ENCODE measurements at regions not wholly inside any gene's neighbourhood (a gene's known extent, or its start where the extent isn't known, plus 50 kb on each side); places are given as distances from the start of the nearest gene placed in this dataset.

DNA sequence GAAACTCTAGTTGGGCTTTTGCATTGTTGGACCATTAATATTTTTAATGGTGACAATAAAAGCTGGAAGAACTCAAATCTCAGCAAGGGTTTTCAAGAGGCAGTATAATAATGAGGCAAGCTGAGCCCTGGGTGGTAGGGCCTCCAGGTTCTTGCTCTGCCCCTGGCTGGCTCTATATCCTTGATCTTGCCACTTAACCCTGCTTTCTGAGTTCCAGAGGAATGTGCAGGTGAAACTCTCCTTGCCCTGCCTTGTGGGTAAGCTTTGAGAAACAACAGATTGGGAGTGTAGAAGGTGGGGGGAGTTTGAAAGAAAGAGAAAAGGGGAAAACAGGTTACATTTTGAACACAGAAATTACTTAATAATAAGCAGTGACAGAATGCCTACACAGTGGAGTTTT, 103.3 kb upstream of the MAP4K3 start:
- no peak for DNase-seq

DNA sequence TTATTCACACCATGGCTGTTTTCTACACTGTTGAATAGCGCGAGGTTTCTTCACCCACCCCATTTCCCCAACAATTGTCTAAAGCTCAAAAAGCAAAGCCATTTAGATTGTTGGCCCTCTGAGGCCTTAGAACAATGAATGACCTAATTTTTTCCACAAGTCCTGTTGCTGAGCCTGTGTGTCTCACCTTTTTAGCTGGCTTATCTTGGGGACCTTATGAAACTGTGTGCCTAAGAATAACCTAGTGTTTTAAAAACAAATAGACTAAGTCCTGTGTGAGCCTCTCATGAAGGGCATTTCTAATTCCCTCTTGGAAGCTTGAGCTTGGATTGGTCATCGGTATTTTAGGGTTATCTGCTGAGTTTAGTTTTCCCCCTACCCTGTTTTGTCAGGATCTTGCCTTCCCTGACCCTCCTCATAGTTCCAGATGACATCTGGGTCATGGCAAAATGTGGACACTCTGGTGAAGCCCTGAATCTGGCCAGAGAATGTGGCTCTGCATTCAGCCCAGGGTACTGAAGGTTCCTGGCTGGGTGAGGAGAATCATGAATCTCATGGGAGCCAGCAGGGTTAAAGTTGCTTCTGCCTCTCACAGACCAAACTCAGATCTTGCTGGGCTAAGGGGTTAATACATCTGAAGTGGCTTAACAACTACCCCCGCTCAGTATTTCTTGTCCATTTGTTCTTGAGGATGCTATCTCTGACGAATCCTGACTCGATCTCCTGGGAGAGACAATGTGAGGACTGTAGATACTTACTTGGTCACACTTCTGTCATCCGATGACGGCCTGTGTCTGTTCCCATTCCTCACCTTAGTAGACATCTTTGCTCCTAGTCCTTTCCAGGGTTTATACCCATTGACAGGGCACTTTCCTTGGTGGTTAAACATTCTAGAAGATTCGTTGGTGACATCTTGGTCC, 104.2 kb upstream of the MAP4K3 start:
- no peak for DNase-seq

- DNase-seq, result no peak
Observed at GRCh38 chr2:39542523-39542922, 105.4 kb upstream of the MAP4K3 start.

DNA sequence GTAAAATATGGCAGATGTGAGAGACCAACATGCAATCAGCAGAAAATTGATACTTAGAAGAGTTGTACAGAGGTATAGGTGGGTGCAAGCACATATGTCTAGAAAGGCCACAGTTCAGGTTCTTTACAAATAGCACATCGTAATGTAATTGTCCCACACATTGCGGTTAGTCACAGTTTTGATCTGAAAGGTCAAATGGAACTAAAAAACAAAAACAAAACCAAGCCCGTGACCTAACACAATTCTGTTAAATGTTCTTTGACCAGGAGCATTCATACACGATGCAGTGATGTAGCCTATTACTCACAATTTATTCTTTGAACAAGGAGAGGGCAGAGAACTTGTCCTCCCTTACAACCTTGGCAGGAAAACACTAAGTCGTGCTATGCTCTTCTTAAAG, 108.9 kb upstream of the MAP4K3 start:
- no peak for DNase-seq

DNA sequence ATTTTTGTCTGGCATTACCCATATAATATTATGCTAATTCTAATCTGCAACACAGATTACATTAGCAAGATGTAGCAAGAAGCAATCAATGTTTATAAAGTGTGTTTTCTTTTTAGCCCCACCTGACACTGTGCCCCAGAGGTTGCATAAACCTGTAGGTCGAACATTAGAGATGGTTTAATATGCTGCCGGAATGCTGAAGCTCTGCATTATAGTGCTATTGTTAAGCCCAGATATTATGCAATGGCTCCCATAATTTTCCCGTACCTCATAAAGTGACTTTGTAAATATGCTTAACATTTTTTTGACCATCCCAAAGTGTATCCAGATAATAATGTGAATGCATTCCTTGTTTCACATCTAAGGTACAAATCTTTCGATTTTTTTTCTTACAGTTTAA, 109.3 kb upstream of the MAP4K3 start:
- no peak for DNase-seq

GRCh38 chr2:39546937-39547336, 109.9 kb upstream of the MAP4K3 start:
- no peak for DNase-seq

DNA sequence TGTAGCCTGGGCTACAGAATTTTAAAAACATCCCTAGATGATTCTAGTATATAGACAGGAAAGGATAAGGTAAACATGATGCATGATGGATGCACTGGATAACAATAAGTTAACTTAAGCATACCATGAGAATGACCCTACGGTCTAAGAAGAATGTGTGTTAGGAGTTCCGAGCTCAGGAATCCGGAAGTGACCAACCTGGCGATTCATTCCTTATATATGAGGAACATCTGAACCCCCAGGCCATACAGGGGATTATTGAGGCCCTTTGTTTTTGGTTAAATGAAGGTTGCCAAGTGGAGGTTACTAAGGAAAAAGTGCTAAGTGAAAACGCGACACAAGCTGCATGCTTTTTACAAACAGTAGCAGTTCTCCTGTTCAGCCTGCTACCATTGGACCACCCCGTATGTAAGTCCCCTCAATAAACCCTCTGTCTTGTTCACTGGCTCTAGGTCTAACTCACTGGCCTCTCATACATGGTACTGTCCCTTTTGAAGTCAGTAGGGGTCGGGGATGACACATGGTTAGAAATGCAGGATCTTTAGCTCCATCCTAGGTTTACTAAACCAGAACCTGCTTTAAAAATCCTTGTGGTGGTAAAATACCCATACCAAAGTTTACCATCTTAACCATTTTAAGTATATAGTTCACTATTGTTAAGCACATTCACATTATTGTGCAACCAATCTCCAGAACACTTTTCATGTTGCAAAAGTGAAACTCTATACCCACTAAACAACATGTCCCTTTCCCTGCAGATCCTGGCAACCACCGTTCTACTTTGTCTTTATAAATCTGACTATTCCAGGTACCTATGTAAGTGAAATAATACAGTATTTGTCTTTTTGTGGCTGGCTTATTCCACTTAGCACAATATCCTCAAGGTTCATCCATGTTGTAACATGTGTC, 111.0 kb upstream of the MAP4K3 start:
- no peak for DNase-seq

DNA sequence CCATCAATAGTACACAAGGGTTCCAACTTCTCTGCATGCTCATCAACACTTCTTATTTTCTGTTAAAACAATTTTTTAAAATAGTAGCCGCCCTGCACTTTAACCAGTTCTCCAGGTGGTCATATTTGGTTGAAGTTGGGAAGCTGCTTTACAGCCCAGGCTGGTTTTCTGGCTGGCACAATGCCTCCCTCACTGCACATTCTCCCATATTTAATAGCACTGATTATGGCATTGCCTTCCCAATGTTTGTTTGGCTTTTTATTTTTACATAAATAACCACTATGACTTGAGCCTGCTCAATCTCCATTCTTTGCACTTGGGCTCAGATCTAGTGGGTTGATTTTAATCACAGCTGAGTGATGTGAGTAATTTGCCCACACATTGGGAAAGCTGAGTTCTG, 111.9 kb upstream of the MAP4K3 start:
- DNase-seq, result no peak

GRCh38 chr2:39549718-39550464, 112.8 kb upstream of the MAP4K3 start:
- DNase-seq, result no peak

GRCh38 chr2:39550701-39551285, 113.7 kb upstream of the MAP4K3 start:
- no peak for DNase-seq

- DNase-seq, result no peak
Observed at GRCh38 chr2:39558906-39559305, 106.8 kb upstream of the TMEM178A start.

- DNase-seq, result no peak
Observed at GRCh38 chr2:39563572-39563971, 102.1 kb upstream of the TMEM178A start.

DNA sequence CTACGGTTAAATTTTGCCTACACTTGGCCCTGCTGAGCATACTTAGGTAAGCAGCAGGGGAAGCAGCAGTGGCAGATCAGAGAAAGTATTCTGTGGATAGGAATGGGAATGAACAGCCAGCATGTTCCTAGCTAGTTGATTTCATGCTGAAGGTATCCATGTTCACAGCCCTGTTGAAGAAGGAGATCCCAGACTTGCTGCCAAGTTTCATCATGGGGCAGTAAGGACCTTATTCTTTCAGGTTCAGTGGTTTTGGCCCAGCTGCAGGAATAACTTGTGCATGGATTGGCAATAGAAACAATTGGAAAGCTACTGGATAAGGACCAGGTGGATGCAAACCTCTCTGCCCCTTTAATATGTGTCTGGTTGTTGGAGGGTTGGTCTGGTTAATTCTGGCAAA, 98.2 kb upstream of the TMEM178A start:
- no peak for DNase-seq

DNA sequence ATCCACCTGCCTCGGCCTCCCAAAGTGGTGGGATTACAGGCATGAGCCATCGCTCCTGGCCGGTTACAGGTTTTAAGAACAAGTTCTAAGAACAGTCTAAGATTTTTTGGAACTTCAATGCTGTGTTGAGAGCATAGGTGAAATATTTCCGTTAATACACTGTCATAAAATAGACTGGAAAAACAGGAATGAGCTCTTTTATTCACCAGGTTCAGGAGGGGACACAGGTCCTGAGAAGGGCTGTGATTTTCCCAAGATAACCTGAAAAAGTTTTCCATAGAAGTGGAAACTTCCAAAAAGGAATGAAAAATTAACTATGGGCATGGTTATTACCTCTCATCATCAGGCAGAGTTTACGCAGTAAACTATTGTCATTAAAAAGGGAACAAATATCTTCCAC, 97.6 kb upstream of the TMEM178A start:
- no peak for DNase-seq

- peak; percentile 40 for DNase-seq
Observed at GRCh38 chr2:39568561-39569006, 97.1 kb upstream of the TMEM178A start.

- DNase-seq, result no peak
Observed at GRCh38 chr2:39570130-39570555, 95.6 kb upstream of the TMEM178A start.

DNA sequence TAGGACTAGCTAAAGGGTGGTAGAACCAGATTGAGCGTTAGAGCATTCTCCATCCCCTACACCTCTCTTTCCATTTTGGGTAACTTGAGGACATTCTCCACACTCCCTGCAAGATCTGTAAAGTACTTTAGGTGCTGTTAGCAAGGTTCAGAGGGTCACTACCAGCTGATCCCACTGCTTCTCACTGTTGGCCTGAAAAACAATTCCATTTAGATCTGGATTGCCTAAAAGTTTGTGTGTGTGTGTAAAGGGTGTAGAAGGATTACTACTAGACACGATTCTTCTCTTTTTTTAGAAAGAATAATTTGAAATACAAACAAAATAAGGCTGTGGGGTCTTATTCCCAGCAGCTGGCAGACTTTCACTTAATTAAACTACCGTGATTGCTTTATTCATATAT, 95.1 kb upstream of the TMEM178A start:
- DNase-seq, result no peak

- no peak for DNase-seq
Observed at GRCh38 chr2:39571111-39571731, 94.5 kb upstream of the TMEM178A start.

- no peak for DNase-seq
Observed at GRCh38 chr2:39573276-39573675, 92.4 kb upstream of the TMEM178A start.

DNA sequence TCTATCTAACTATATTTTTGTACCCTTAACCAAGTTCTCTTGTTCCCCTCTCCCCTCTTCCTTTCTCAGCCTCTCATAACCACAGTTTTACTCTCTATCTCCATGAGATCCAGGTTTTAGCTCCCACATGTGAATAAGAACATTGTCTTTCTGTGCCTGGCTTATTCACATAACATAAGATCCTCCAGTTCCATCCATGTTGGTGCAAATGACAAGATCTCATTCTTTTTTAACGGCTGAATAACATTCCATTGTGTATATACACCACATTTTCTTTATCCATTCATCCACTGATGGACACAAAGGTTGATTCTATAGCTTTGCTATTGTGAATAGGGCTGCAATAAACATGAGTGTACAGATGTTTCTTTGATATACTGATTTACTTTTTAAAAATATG, 83.9 kb upstream of the TMEM178A start:
- no peak for DNase-seq

DNA sequence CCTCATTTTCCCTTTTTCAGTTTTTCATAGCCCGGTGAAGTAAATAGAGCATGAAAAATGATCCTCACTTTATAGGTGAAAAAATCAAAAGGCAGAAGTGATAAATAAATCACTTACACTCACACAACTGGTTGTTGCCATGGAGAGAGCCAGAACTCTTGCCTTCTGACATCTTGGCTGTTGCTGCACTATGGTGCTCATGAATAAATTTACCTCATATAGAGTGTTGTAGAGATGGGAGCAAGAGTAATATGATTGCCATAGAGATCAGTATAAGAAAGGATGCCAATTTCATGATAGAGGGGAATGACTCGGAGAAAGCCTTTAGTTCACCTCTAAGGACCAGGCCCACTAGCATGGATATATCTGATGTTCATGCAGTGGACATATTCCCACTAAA, 82.5 kb upstream of the TMEM178A start:
- no peak for DNase-seq

DNA sequence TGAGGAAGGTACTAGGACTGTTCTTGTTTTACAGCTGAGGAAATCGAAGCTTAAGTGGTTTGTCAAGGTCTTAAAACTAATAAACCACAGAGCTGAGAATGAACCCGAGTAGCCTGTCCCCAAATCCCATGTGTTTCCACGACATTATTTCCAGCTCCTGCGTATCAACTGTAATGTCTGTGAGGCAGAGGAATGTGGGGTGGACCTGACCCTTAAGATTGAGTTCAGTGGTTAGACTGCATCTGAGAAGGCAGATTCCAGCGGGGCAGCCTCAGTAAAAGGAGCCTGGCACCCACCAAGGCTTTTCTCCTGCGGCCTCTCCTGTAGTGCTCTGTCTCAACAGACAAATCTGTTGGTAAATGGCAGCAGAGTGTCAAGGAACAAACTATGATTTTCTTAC, 81.9 kb upstream of the TMEM178A start:
- no peak for DNase-seq

Measured in NCI-H446 treated with DMSO at 0.1 percent for 48 hours (cell line).